Naive thymus-derived CD4-positive, alpha-beta T cell (primary cell): ENCODE measurements at regions not wholly inside any gene's neighbourhood (a gene's known extent, or its start where the extent isn't known, plus 50 kb on each side); places are given as distances from the start of the nearest gene placed in this dataset.
A peak's percentile ranks its signal among the peaks of the same experiment; 100 is the strongest.

Experiments
- ATAC-seq: fragments of 150-1000 bp; cut with Tn5 transposase; 2 replicates; pipeline ENCODE4 v1.10.0; 2021; ENCODE audit warnings: mild to moderate bottlenecking, moderate library complexity
- CTCF ChIA-PET: fragments of 350-600 bp; sonication (Branson Sonifier 250); formaldehyde crosslinking; loops from one replicate; lab custom pipeline; 2021; ENCODE audit warnings: antibody characterized with exemption; lab: Charles Lee
- POLR2A ChIA-PET: fragments of 350-600 bp; sonication (Branson Sonifier 250); formaldehyde crosslinking; loops from one replicate; lab custom pipeline; 2021; ENCODE audit warnings: antibody characterized with exemption, inconsistent platforms; lab: Charles Lee
- DNase-seq, 9 donors: peaks; one replicate each; pipeline versions ENCODE4 v3.0.0 to v3.0.0-alpha.2; 2020 to 2022; ENCODE audit warnings: mixed read lengths in 1 of 9
- H3K27ac ChIP-seq: one replicate; pipeline ENCODE4 v1.7.0; 2013; ENCODE audit warnings: mild to moderate bottlenecking, low read depth, low read length, moderate library complexity
- H3K27me3 ChIP-seq, 2 donors: one replicate each; pipeline ENCODE4 v1.7.0; 2013; ENCODE audit warnings: low read length in 2 of 2, mild to moderate bottlenecking in 2 of 2, moderate library complexity in 2 of 2; ENCODE audit not compliant: control insufficient read depth in 2 of 2, insufficient read depth in 2 of 2
- H3K36me3 ChIP-seq, 3 experiments: 1 replicate in 2 of 3; 2 replicates in 1 of 3; pipeline ENCODE4 v1.7.0; 2013; ENCODE audit warnings: low read length in 3 of 3, mild to moderate bottlenecking in 3 of 3, moderate library complexity in 1 of 3; ENCODE audit not compliant: insufficient read depth in 3 of 3, control insufficient read depth in 2 of 3
- H3K4me1 ChIP-seq, 2 donors: one replicate each; pipeline ENCODE4 v1.7.0; 2013; ENCODE audit warnings: low read length in 2 of 2, mild to moderate bottlenecking in 2 of 2, moderate library complexity in 1 of 2; ENCODE audit not compliant: control insufficient read depth in 2 of 2, insufficient read depth in 2 of 2
- H3K4me3 ChIP-seq: 2 replicates; pipeline ENCODE4 v1.7.0; 2013; ENCODE audit warnings: mild to moderate bottlenecking, low read length
- H3K9me3 ChIP-seq, 3 experiments: 1 replicate in 2 of 3; 2 replicates in 1 of 3; pipeline ENCODE4 v1.7.0; 2013; ENCODE audit warnings: low read length in 3 of 3; ENCODE audit not compliant: control insufficient read depth in 2 of 3
- H3K27ac Mint-ChIP-seq, 9 donors: one replicate each; pipeline ENCODE4 v1.8.0; 2020 to 2022; ENCODE audit warnings: mixed read lengths in 9 of 9, mild to moderate bottlenecking in 8 of 9, moderate library complexity in 5 of 9, inconsistent platforms in 2 of 9
- H3K27me3 Mint-ChIP-seq, 5 donors: one replicate each; pipeline ENCODE4 v1.8.0; 2021 to 2022; ENCODE audit warnings: mixed read lengths in 5 of 5, mild to moderate bottlenecking in 1 of 5
- H3K36me3 Mint-ChIP-seq, 5 donors: one replicate each; pipeline ENCODE4 v1.8.0; 2020 to 2022; ENCODE audit warnings: mixed read lengths in 5 of 5, mild to moderate bottlenecking in 3 of 5, inconsistent platforms in 1 of 5
- H3K4me1 Mint-ChIP-seq, 7 donors: one replicate each; pipeline ENCODE4 v1.8.0; 2020 to 2022; ENCODE audit warnings: mixed read lengths in 7 of 7, mild to moderate bottlenecking in 3 of 7, inconsistent platforms in 1 of 7
- H3K4me3 Mint-ChIP-seq, 10 donors: one replicate each; pipeline ENCODE4 v1.8.0; 2020 to 2022; ENCODE audit warnings: mild to moderate bottlenecking in 10 of 10, mixed read lengths in 10 of 10, moderate library complexity in 6 of 10, inconsistent platforms in 2 of 10
- H3K9me3 Mint-ChIP-seq, 11 donors: one replicate each; pipeline ENCODE4 v1.8.0; 2020 to 2022; ENCODE audit warnings: mixed read lengths in 11 of 11, mild to moderate bottlenecking in 4 of 11, inconsistent platforms in 1 of 11, moderate library complexity in 1 of 11
- intact Hi-C, 2 donors: fragments of 100-400 bp; cut with micrococcal nuclease; formaldehyde crosslinking; loops; one replicate each; pipeline ENCODE4 v1.15.1; 2023

DNA sequence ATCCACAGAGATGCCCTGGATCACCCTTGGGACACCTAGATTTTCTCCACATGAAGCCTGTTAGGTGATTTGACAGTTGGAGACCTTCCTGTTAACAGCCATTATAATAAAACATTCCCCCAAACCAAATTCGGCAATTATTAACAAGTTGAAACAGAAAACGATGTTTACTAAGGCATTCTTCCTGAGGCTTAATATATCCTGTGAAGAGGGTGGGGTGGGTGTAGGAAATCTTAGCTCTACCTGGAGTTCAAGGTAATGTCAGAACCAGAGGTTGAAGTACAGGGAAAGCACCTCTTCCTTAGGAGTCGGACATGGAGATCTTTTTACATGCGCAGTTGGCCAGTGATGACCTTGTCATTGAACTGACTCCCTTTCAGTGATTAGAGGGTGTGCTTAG, 143.0 kb downstream of the FGF9 start:
- DNase-seq: no peak
- ATAC-seq: no peak

DNA sequence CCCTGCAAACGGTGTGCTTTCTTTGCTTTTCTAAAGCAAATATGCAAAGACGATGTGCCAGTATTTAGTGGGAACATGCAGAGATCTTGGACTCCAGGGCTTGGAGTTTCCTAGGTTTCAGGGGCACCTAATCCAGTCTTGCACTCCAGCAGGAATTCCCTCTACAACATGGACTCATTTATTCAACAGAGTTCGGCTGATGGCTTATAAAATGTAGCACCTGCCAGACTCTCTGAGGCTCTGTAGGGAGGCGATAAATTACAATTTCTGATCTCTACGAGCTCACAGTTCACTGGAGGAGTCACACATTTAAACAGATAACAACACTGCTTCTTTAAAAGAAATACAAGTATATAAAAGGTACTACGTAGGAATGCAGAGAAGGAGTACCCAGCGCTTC, 143.7 kb downstream of the FGF9 start:
- ChIA-PET CTCF (no interaction called here), POLR2A (no interaction called here)
- H3K27ac Mint-ChIP-seq: no peak overlapping the region
- no peaks in the 10 kb centered on the region for H3K27me3 ChIP-seq
- H3K9me3 ChIP-seq: no peaks in the 10 kb centered on the region
- H3K4me3 Mint-ChIP-seq: no peak overlapping the region
- intact Hi-C loops: no loop called here
- no peak overlapping the region for H3K4me3 ChIP-seq
- no peaks in the 10 kb centered on the region for H3K36me3 ChIP-seq
- peaks cover 0 to 18% (median 14%) of the 10 kb centered on the region in 5 donors for H3K27me3 Mint-ChIP-seq
- H3K9me3 Mint-ChIP-seq: peaks cover 0 to 2% (median 0%) of the 10 kb centered on the region in 11 donors
- H3K27ac ChIP-seq: no peak overlapping the region
- no peak for DNase-seq
- H3K36me3 Mint-ChIP-seq: no peaks in the 10 kb centered on the region
- H3K4me1 Mint-ChIP-seq: peaks cover 0 to 3% (median 0%) of the 10 kb centered on the region in 7 donors
- no peak for ATAC-seq
- H3K4me1 ChIP-seq: no peaks in the 10 kb centered on the region

More for the DNA sequence above, 143.0 kb downstream of the FGF9 start:
- Histone ChIP-seq H3K36me3 (no peaks in the 10 kb centered on the region), H3K9me3 (no peaks in the 10 kb centered on the region), H3K27me3 (no peaks in the 10 kb centered on the region), H3K27ac (no peak overlapping the region), H3K4me3 (no peak overlapping the region), H3K4me1 (no peaks in the 10 kb centered on the region)
- H3K4me1 Mint-ChIP-seq: peaks cover 0 to 3% (median 0%) of the 10 kb centered on the region in 7 donors
- no peaks in the 10 kb centered on the region for H3K36me3 Mint-ChIP-seq
- ChIA-PET CTCF (no interaction called here), POLR2A (no interaction called here)
- intact Hi-C loops: no loop called here
- H3K27ac Mint-ChIP-seq: peak overlapping the region in 1 of 9 donors; percentile 16
- H3K9me3 Mint-ChIP-seq: peaks cover 0 to 2% (median 0%) of the 10 kb centered on the region in 11 donors
- H3K4me3 Mint-ChIP-seq: no peak overlapping the region
- H3K27me3 Mint-ChIP-seq: peaks cover 0 to 18% (median 14%) of the 10 kb centered on the region in 5 donors

DNA sequence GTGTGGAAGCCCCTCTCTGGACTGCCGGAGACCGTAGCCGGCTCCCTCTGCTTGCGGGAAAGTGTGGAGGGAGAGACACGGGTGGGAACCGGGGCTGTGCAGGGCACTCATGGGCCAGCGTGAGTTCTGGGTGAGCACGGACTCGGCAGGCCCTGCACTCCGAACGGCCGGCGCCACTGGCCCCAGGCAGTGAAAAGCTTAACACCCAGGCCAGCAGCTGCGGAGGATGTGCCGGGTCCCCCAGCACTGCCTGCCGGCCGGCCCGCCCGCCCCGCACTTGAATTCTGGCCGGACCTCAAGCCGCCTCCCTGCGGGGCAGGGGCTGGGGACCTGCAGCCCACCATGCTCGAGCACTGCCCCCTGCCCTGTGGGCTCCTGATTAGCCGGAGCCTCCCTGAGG, 147.0 kb downstream of the FGF9 start:
- H3K9me3 Mint-ChIP-seq: peaks cover 0 to 2% (median 0%) of the 10 kb centered on the region in 11 donors
- H3K36me3 ChIP-seq: no peaks in the 10 kb centered on the region
- peaks cover 0 to 7% (median 4%) of the 10 kb centered on the region in 5 donors for H3K27me3 Mint-ChIP-seq
- no peaks in the 10 kb centered on the region for H3K4me1 ChIP-seq
- no peaks in the 10 kb centered on the region for H3K4me1 Mint-ChIP-seq
- intact Hi-C loops: no loop called here
- no peak overlapping the region for H3K4me3 Mint-ChIP-seq
- H3K9me3 ChIP-seq: no peaks in the 10 kb centered on the region
- no peak overlapping the region for H3K27ac Mint-ChIP-seq
- DNase-seq: no peak
- H3K27me3 ChIP-seq: no peaks in the 10 kb centered on the region
- H3K27ac ChIP-seq: no peak overlapping the region
- no peaks in the 10 kb centered on the region for H3K36me3 Mint-ChIP-seq
- no peak overlapping the region for H3K4me3 ChIP-seq
- ChIA-PET CTCF (no interaction called here), POLR2A (no interaction called here)
- no peak for ATAC-seq

DNA sequence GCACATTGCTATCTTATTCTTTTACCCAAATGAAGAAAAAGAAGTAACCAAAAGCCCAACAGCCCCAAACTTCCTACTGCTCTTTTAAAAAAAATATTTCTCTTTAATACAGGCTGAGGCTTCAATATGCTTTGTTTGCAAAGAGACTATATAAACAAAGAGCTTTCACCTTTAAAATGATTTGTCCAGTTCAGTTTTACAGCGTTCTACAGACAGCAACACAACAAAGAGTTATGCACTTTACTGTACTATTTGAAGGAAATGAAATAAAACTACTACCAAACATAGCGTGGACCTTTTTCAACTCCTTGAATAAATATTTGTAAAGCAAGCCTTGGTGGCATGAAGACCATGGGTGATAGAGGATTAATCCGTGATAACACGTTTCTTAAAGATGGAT, 151.2 kb downstream of the FGF9 start:
- Mint-ChIP-seq H3K27me3 (peaks cover 0 to 3% (median 0%) of the 10 kb centered on the region in 5 donors), H3K9me3 (peaks cover 0 to 2% (median 0%) of the 10 kb centered on the region in 11 donors), H3K36me3 (no peaks in the 10 kb centered on the region), H3K4me3 (no peak overlapping the region), H3K4me1 (no peaks in the 10 kb centered on the region), H3K27ac (no peak overlapping the region)
- DNase-seq (no peak), ATAC-seq (no peak)
- H3K27me3 ChIP-seq: no peaks in the 10 kb centered on the region
- no peaks in the 10 kb centered on the region for H3K9me3 ChIP-seq
- H3K27ac ChIP-seq: no peak overlapping the region
- no peaks in the 10 kb centered on the region for H3K36me3 ChIP-seq
- intact Hi-C loops: no loop called here
- ChIA-PET POLR2A (no interaction called here), CTCF (no interaction called here)
- no peaks in the 10 kb centered on the region for H3K4me1 ChIP-seq
- no peak overlapping the region for H3K4me3 ChIP-seq

DNA sequence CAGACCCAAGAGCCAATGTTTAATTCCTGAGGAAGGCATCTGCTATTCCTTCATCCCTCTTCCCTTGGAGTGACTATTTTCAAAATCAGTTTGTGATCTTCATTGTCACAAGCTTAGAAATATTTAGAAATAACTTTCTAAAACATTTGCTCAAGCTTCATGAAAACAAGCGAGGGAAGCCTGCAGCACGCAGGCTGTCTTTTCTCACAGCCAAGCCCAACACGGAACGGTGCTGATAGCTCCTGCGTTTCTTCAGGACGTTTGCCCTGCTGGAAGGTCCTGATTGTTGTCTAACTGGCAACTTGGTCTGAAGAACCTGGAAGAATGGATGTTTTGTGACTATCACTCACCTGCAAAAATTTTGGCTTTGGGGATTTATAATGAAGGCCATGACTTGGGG, 152.5 kb downstream of the FGF9 start:
- Histone ChIP-seq H3K36me3 (no peaks in the 10 kb centered on the region), H3K4me1 (no peaks in the 10 kb centered on the region), H3K9me3 (no peaks in the 10 kb centered on the region), H3K27ac (no peak overlapping the region), H3K4me3 (no peak overlapping the region), H3K27me3 (no peaks in the 10 kb centered on the region)
- Mint-ChIP-seq H3K36me3 (no peaks in the 10 kb centered on the region), H3K27ac (no peak overlapping the region), H3K4me1 (no peaks in the 10 kb centered on the region), H3K9me3 (peaks cover 0 to 2% (median 0%) of the 10 kb centered on the region in 11 donors), H3K4me3 (no peak overlapping the region), H3K27me3 (peaks cover 0 to 3% (median 0%) of the 10 kb centered on the region in 5 donors)
- POLR2A ChIA-PET: no interaction called here
- intact Hi-C loops: no loop called here
- CTCF ChIA-PET: no interaction called here
- ATAC-seq: no peak
- no peak for DNase-seq

DNA sequence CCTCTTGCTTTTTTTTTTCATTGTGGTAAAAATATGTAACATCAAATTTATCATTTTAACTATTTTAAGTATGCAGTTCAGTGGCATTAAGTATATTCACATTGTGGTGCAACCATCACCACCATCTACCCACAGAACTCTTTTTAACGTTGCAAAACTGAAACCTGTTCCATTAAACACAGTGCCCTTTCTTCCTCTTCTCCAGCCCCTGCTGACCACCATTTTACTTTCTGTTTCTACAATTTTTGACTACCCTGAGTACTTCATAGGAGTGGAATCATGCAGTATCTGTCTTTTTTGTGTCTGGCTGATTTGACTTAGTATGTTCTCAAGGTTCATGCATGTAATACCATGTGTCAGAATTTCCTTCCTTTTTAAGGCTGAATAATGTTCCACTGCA, 153.1 kb downstream of the FGF9 start:
- Histone ChIP-seq H3K27ac (no peak overlapping the region), H3K36me3 (no peaks in the 10 kb centered on the region), H3K9me3 (no peaks in the 10 kb centered on the region), H3K4me3 (no peak overlapping the region), H3K4me1 (no peaks in the 10 kb centered on the region), H3K27me3 (no peaks in the 10 kb centered on the region)
- intact Hi-C loops: no loop called here
- Mint-ChIP-seq H3K27me3 (peaks cover 0 to 3% (median 0%) of the 10 kb centered on the region in 5 donors), H3K9me3 (peaks cover 0 to 2% (median 0%) of the 10 kb centered on the region in 11 donors), H3K36me3 (no peaks in the 10 kb centered on the region), H3K4me1 (no peaks in the 10 kb centered on the region), H3K4me3 (no peak overlapping the region), H3K27ac (no peak overlapping the region)
- CTCF ChIA-PET: no interaction called here
- POLR2A ChIA-PET: no interaction called here
- no peak for ATAC-seq
- DNase-seq: no peak

DNA sequence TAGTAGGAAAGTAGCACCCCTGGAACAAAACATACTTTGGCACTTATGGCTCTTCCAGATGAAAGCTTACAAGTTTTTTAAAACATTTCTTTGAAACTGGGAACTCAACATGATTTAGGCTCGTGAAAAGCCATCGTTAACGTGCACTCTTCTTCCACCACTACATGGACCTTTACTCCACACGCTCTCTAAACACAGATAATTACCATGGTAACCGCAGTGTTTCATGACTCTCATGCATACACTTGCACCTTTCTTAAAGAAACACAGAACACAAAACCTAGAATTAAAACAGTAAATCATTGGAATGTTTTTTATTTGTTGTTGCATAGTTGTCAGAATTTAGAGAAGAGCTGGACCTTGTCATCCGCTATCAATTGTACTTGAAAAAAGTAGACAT, 154.3 kb downstream of the FGF9 start:
- Histone ChIP-seq H3K4me3 (no peak overlapping the region), H3K4me1 (no peaks in the 10 kb centered on the region), H3K36me3 (no peaks in the 10 kb centered on the region), H3K27me3 (no peaks in the 10 kb centered on the region), H3K9me3 (no peaks in the 10 kb centered on the region), H3K27ac (no peak overlapping the region)
- H3K27me3 Mint-ChIP-seq: peaks cover 0 to 6% (median 0%) of the 10 kb centered on the region in 5 donors
- POLR2A ChIA-PET: no interaction called here
- no peak overlapping the region for H3K4me3 Mint-ChIP-seq
- no peaks in the 10 kb centered on the region for H3K4me1 Mint-ChIP-seq
- intact Hi-C loops: no loop called here
- H3K36me3 Mint-ChIP-seq: no peaks in the 10 kb centered on the region
- no peak overlapping the region for H3K27ac Mint-ChIP-seq
- H3K9me3 Mint-ChIP-seq: peaks cover 0 to 2% (median 0%) of the 10 kb centered on the region in 11 donors
- CTCF ChIA-PET: no interaction called here
- ATAC-seq (no peak), DNase-seq (no peak)
